ENCODE measurements at regions not wholly inside any gene's neighbourhood (a gene's known extent, or its start where the extent isn't known, plus 50 kb on each side); places are given as distances from the start of the nearest gene placed in this dataset.

DNA sequence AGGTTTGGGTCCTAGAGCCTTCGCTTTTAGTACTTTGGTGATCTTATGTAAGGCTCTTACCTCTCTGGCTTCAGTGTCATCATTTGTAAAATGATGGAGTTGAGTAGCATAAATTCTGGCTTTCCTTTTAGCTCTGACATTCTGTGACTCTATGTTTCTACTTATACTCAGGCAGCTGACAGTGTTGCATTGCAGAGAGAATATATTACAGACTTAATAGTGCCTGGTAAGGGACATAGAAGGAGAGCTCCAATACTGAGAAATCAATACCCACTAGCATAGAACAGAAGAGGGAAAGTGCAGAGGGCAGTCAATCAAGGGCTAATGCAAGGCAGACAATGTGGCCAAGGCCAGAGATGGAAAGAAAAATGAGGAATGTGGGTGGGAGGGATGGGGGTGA is 371.4 kb upstream of the TLE4 start:
- in situ Hi-C loops (cut with HindIII; ENCODE audit: low pct_ligation_motif_present, low pct_unique_long_range_greater_than_20kb, low sequenced_read_pairs) = no loop called here
- no peak for DNase-seq

DNA sequence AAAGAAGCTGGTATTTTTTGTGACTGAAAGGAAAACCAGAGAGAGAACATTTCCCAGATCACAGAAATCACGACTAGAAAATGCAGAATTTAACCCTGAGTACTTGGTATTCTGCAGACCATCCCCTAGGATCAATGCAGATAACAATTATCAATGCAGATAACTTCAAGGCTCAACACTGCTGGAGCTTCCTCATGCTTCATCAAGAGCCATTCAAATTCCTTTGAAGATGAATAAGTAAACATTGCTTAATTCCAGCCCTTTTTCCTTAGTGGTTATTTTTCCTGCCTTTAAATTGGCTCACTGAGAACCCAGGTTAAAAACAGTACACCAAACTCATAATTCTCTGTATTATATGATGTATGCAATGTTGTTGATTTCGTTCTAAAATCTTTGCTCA is 370.1 kb upstream of the TLE4 start:
- no peak for DNase-seq
- in situ Hi-C loops (cut with HindIII; ENCODE audit: low pct_ligation_motif_present, low pct_unique_long_range_greater_than_20kb, low sequenced_read_pairs) = no loop called here

DNA sequence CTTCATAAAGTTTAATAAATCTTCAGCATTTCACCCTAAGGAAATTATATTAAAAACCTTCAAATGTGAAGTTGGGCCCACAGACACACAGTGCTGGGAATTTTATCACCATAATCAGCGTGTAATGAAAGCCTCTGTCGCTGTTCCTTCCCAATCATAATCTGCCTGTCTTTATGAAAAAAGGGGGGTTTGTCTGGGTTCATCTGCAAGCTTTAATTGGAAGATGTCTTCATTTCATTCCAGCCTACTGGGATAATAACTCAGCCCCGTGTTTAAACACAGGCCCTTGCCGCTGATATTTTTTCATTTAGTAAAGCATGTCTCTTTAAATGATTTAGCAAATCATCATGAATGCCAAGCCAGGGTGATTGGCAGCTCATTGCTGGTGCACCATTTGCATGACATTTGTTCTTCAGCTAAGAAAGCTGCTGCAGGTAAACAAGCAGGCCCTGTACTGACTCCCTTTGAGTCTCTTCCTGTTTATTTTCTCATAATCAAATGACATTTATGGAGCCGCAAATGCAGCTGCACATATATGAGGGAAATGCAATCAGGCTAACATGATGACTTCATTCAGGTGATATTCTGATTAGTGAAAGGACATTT is 362.9 kb upstream of the TLE4 start:
- DNase-seq = no peak
- in situ Hi-C loops (cut with HindIII; ENCODE audit: low pct_ligation_motif_present, low pct_unique_long_range_greater_than_20kb, low sequenced_read_pairs) = no loop called here

DNA sequence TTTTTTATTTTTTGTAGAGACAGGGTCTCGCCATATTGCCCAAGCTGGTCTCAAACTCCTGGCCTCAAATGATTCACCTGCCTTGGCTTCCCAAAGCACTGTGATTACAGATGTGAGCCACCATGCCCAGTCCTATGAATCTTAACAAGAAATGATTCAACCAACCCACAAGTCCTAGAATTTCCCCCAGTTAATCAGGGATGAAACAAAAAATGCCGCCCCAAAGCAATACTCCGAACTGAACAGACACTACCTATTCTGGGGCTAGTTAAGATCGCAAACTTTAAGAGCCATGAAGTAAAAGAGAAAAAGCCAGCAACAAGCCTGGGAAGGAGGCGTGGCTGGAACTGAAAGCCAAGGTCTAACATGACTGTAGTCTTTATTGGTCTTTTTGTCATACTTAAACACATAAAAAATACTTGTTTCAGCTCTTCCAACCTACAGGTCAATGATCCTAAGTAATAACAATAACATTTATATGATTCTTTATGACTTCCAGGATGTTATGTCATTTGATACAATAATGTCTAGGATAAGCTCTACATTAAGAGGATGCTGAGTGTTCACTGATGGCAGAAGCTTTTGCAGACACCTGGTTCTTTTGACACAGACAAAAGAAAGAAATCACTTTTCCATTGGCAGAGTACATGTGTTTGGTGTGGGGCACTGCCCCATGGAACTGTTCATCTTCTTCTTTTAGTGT is 361.1 kb upstream of the TLE4 start:
- DNase-seq = no peak
- in situ Hi-C loops (cut with HindIII; ENCODE audit: low pct_ligation_motif_present, low pct_unique_long_range_greater_than_20kb, low sequenced_read_pairs) = no loop called here

DNA sequence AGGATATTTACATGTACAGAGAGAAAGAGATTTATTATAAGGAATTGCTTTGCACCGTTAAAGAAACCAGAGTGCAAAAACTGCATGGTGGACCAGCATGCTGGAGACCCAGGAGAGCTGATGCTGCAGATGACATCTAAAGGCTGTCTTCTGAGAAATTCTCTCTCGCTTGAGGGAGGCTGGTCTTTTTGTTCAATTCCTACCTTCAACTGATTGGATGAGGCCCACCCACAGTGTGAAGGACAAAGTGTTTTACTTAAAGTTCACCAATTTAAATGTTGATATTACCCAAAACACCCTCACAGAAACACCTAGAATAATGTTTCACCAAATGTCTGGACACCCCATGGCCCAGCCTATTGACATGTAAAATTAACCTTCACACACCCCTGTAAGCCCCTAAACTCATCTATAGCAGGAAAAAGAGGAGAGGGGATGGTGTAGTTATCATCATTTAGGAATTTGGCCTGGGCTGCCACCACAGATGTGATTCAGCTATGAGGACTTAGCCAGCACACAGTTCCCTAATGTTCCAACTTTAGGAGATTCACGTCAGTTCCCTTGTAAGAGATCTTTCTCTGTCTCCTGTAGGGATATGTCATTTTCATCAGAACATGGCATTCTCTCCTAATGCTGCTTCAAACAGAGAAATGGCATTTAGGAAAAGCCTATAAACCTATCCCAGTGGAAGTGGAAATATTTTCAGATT is 358.2 kb upstream of the TLE4 start:
- in situ Hi-C loops (cut with HindIII; ENCODE audit: low pct_ligation_motif_present, low pct_unique_long_range_greater_than_20kb, low sequenced_read_pairs) = no loop called here
- DNase-seq = no peak

DNA sequence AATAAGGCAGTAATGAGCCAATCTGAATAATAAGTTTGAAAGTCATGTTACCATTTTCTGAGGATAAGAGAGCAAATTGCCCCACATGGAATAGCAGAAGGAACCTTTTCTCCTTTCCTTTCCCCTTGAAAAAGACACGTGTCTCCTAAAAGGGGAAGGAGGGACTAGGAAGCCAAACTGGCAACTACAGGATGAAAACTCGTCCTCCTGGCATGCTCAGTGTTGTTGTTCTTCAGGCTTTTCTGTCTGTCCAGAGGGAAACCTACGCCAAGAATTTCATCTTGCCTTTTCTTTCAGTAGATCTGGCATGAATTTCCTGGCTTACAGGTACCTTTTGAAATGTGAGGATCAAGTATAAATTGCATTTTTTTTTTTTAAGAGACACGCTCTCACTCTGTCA is 355.9 kb upstream of the TLE4 start:
- DNase-seq = no peak
- in situ Hi-C loops (cut with HindIII; ENCODE audit: low pct_ligation_motif_present, low pct_unique_long_range_greater_than_20kb, low sequenced_read_pairs) = no loop called here

DNA sequence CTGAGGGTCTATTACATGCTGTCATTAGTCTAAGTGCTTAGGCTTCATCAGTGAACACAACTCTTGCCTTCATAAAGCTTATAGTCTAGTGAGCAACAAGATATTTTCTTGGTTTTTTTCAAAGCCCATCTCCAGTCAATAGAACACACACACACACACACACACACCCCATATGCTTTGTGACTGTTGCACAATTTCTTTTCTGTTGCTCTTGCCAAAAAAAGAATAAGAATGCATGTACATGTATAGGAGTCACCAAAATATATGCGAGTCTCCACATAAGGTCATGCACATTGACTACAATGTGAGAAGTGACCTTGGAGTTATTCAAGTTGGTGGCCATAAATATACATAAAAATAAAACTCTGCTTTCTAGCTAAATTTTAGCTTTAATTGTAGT is 351.5 kb upstream of the TLE4 start:
- in situ Hi-C loops (cut with HindIII; ENCODE audit: low pct_ligation_motif_present, low pct_unique_long_range_greater_than_20kb, low sequenced_read_pairs) = no loop called here
- DNase-seq = no peak

DNA sequence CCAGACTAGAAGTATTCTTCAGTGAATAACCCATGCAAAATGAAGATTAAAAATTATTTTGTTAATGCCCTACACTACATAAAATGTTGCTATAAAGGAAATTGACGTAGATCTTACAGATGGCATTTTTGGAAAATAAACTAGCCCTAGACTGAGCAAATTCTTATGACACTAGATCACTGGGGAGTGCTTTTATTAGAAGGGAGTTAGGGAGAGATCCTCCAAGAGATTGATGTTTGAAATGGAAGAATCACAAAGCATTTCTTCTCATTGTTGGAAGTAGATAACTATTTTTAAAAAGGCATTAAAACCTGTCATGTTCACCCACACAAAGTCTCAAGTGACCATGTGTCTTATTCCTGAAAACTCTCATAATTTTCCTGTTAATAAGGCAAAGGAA is 351.1 kb upstream of the TLE4 start:
- DNase-seq = no peak
- in situ Hi-C loops (cut with HindIII; ENCODE audit: low pct_ligation_motif_present, low pct_unique_long_range_greater_than_20kb, low sequenced_read_pairs) = no loop called here

DNA sequence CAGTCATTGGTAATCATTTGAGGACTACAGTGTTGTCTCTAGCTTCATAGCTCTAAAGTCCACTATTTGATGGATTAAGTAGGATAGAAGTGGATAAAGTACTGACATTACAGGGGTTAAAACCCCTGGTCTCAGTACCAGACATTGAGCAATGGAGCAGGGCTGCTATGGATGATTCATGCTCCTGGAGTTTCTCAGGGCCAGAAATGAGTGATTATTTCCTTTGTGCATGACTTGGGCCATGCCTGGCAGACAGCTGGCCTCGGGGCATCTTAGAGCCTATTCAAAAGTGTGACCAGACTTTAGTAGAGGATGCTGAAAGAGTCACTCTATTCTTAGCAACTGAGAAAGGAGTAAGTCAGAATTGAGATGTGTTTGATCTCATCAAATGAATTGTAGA is 350.7 kb upstream of the TLE4 start:
- peak; percentile 29 for DNase-seq
- in situ Hi-C loops (cut with HindIII; ENCODE audit: low pct_ligation_motif_present, low pct_unique_long_range_greater_than_20kb, low sequenced_read_pairs) = no loop called here

DNA sequence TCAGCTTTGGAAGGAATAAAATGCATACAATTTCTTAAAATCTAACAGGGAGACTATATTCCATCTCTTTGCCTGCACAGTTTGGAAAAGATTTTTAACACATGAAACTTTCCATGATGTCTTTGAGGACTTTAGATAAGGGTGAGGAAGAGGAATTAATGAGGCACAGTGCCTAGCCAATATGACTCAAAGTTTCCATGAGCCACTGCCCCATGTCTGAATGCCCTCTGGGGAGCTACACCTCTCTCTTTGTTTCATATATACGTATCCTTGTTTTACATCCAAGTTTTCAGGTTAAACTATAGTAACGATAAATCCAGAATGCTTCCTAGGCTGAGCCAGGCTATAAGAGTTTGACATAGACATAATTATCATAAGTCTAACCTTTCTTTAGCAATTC is 349.3 kb upstream of the TLE4 start:
- DNase-seq = no peak
- in situ Hi-C loops (cut with HindIII; ENCODE audit: low pct_ligation_motif_present, low pct_unique_long_range_greater_than_20kb, low sequenced_read_pairs) = no loop called here

DNA sequence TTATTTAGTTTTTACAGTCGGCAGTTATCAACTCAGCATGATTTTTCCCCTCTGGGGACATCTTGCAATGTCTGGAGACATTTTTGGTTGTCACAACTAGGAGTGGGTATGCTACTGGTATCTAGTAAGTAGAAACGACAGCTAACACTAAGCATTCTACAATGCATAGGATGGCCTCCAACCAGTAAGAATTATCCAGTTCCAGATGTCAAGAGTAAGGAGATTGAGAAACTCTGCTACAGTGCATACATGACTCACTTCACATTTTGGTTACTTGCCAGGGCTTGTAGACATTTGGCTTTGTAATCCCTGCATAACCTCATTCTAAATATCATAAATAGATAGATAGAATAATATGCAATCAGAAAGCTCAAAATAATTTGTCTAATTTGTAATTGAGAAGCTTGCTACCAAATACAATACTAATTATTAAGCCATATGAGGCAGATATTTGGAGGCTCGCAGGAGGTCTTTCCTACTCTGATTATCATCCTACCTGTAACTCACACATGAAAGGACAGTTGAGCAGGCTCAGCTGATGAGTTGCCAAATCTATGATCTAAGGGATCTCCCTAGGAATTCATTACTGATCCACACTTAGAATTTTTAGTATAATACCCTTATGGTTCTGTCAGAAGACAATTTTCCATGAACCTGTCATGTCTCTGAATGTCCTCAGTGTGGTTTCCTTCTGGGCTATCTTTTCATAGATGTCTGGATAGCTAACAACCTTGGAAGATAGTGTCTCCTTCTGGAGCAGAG is 346.9 kb upstream of the TLE4 start:
- DNase-seq = peak; percentile 2

DNA sequence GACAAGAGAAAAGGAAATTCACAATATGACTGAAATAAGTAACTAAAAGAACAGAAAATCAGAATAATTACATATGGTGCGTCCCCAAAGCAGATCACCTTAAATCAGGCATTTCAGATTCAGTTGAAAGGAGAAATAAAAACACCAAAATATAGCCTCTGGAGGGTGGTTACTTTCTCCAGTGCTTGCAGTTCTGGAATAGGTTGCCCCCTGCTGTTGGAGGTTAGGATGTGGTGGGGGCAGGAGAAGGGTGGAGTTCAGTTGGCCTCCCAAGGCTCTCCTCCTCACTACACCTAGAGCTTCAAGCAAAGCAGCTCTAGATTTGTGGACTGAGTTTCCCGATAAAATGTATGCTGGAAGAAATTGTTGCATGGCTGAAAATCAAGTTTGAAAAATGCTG is 338.2 kb upstream of the TLE4 start:
- in situ Hi-C loops (cut with HindIII; ENCODE audit: low pct_ligation_motif_present, low pct_unique_long_range_greater_than_20kb, low sequenced_read_pairs) = no loop called here
- peak; percentile 38 for DNase-seq

More for the DNA sequence above, 346.9 kb upstream of the TLE4 start:
- in situ Hi-C loops (cut with HindIII; ENCODE audit: low pct_ligation_motif_present, low pct_unique_long_range_greater_than_20kb, low sequenced_read_pairs) = no loop called here

DNA sequence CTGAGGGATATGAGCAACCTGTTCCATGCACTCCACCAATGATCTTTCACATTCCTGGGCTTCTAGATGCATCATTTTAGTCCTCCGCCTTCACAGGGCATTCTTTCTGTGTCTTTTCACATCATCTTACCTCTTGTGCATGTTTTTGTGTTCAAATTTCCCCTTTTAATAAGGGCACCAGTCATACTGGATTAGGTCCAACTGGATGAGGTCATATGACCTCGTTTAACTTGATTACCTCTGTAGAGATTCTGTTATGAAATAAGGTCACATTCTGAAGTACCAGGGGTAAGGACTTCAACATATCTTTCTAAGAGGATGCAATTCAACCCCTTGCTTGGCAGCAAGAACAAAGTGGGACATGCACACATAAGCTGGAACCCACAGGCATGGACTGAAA is 335.3 kb upstream of the TLE4 start:
- DNase-seq = no peak
- in situ Hi-C loops (cut with HindIII; ENCODE audit: low pct_ligation_motif_present, low pct_unique_long_range_greater_than_20kb, low sequenced_read_pairs) = no loop called here

DNA sequence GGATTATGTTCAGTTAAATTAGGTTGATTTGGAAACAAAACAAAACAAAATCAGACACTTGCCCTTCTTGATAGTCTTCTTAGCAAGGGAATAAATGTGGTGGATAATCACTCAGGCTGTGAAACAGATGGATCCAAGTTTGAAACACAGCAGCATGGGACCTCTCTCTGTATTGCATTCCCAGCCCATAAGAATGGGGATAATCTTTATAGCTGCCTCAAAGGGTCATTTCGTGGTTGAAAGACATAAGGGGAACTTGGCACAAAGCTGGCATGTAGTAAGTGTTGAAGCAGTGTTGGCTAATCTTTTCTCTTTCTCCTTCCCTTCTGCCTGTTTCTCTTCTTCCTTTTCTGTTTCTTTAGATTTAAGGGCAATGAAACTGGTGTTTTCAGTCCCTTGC is 333.9 kb upstream of the TLE4 start:
- in situ Hi-C loops (cut with HindIII; ENCODE audit: low pct_ligation_motif_present, low pct_unique_long_range_greater_than_20kb, low sequenced_read_pairs) = no loop called here
- DNase-seq = no peak

DNA sequence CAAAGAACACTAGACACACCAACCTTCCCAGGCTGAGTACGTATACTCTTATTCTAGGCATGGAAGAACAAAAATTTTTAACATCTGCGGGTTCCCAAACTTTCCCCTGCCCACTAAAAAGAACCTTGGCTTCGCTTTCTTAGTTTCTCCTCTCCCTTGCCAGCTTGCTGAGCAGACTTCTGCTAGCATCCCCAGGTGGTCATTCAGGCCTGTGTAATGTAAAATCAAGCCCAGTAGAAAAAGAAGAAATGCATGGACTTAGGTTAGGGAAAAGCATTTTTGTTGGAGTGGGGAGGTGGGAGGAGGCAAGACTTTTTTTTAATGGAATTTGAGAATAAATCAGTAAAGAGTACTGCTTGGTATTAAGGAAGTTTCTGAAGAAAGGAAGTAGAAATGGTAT is 331.0 kb upstream of the TLE4 start:
- in situ Hi-C loops (cut with HindIII; ENCODE audit: low pct_ligation_motif_present, low pct_unique_long_range_greater_than_20kb, low sequenced_read_pairs) = no loop called here

DNA sequence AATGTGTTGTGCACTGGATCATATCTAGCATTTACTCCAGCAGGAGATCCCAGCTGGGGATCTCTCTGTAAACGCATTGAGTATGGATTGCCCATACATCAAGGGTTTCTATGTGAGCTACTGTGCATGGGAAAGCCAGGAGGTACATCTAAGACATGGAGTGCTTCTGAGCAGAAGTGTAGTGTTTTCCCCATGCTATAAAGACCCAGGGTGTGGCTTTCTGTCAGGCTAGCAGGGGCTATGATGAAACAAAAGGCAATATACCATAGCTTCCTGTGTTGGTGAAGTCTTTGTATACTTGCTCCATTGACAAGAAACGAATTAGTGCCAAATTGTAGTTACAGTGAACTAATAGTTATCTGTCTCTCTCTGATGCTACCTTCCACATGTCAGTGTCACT is 329.3 kb upstream of the TLE4 start:
- in situ Hi-C loops (cut with HindIII; ENCODE audit: low pct_ligation_motif_present, low pct_unique_long_range_greater_than_20kb, low sequenced_read_pairs) = no loop called here
- DNase-seq = no peak

More for the DNA sequence above, 331.0 kb upstream of the TLE4 start:
- no peak for DNase-seq

DNA sequence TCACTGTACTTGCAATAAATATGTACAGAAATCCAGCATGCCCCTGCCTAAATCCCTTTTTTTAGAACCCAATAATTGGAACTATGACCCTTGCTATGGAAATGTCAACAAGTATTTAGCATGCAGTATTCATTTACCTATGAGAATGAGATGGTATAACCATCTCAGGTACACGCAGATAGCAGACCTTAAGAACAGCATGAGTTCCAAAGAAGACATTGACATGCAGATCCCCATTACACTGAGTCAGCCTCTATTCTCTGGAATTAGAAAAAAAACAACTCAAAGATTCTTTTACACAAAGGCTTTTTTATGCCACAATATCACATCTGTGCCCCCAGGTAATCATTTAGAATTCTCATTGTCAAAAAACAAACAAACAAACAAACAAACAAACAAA is 325.6 kb upstream of the TLE4 start:
- no peak for DNase-seq
- in situ Hi-C loops (cut with HindIII; ENCODE audit: low pct_ligation_motif_present, low pct_unique_long_range_greater_than_20kb, low sequenced_read_pairs) = no loop called here

DNA sequence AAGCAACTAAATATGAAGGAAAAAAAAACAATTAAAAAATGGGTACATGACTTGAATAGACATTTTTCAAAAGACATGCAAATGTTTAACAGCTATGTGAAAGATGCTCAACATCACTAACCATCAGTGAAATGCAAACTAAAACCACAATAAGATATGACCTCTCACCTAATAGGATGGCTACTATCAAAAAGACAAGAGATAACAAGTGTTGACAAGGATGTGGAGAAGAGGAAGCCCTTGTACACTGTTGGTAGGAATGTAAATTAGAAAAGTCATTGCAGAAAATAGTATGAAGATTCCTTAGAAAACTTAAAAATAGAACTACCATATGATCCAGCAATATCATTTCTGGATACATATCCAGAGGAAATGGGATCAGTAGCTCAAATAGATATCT is 324.7 kb upstream of the TLE4 start:
- in situ Hi-C loops (cut with HindIII; ENCODE audit: low pct_ligation_motif_present, low pct_unique_long_range_greater_than_20kb, low sequenced_read_pairs) = no loop called here

DNA sequence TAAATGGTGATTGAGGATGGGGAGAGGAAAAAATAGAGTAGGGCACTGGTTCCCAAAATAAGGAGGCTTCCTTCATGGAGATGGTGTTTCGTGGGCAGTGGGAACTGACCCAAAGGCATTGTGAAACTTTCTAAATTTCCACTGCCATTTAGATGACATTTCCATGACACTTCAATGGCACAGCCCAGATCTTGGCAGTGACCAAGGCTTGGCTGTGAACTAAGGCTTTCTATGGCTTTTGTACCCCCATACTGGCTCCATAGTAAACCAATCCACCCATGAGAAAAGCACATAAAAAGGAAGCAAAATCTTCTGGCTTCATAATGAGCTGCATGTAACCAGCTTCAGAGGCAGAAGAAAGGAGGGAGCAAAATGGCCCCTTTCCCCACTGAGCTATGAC is 321.0 kb upstream of the TLE4 start:
- no peak for DNase-seq
- in situ Hi-C loops (cut with HindIII; ENCODE audit: low pct_ligation_motif_present, low pct_unique_long_range_greater_than_20kb, low sequenced_read_pairs) = no loop called here

More for the DNA sequence above, 324.7 kb upstream of the TLE4 start:
- no peak for DNase-seq
